CD14-positive monocyte (primary cell): ENCODE measurements at regions not wholly inside any gene's neighbourhood (a gene's known extent, or its start where the extent isn't known, plus 50 kb on each side); places are given as distances from the start of the nearest gene placed in this dataset.

Experiments
- DNase-seq, 3 donors: peaks; one replicate each; pipeline ENCODE4 v3.0.0-alpha.2; 2011 to 2022
- H2AFZ ChIP-seq: 2 replicates; pipeline ENCODE4 v1.6.0; 2012; ENCODE audit warnings: mild to moderate bottlenecking, low read depth, low read length, inconsistent platforms; ENCODE audit not compliant: insufficient read depth, poor library complexity, severe bottlenecking
- H3K27ac ChIP-seq, 2 donors: 1 replicate in 1 of 2; 2 replicates in 1 of 2; pipeline ENCODE4 v1.5.1; 2012 to 2013; ENCODE audit warnings: low read length in 2 of 2, control low read depth in 1 of 2, inconsistent platforms in 1 of 2, low read depth in 1 of 2, mild to moderate bottlenecking in 1 of 2
- H3K27me3 ChIP-seq, 2 donors: one replicate each; pipeline versions ENCODE4 v1.6.0 to v1.6.1; 2011 to 2013; ENCODE audit warnings: low read length in 2 of 2; ENCODE audit not compliant: control insufficient read depth in 2 of 2, insufficient read depth in 2 of 2
- H3K36me3 ChIP-seq, 2 donors: replicated peaks in 1 of 2; 1 replicate in 1 of 2; 2 replicates in 1 of 2; pipeline versions ENCODE4 v1.5.1 to v1.6.1; 2012 to 2013; ENCODE audit warnings: low read length in 2 of 2, control low read depth in 1 of 2, inconsistent platforms in 1 of 2, mild to moderate bottlenecking in 1 of 2; ENCODE audit not compliant: insufficient read depth in 2 of 2, control insufficient read depth in 1 of 2
- H3K4me1 ChIP-seq, 2 donors: 1 replicate in 1 of 2; 2 replicates in 1 of 2; pipeline versions ENCODE4 v1.5.1 to v1.6.1; 2012 to 2013; ENCODE audit warnings: low read length in 2 of 2, control low read depth in 1 of 2, inconsistent platforms in 1 of 2, mild to moderate bottlenecking in 1 of 2, moderate library complexity in 1 of 2; ENCODE audit not compliant: insufficient read depth in 2 of 2, control insufficient read depth in 1 of 2
- H3K4me2 ChIP-seq: replicated peaks from 2 replicates; pipeline ENCODE3; 2012; ENCODE audit warnings: low read length, moderate library complexity, mild to moderate bottlenecking; ENCODE audit not compliant: poor library complexity, severe bottlenecking; ENCODE audit errors: extremely low read depth
- H3K4me3 ChIP-seq, 3 experiments: fragments of 200-600 bp in 1 of 3; sonication (generic) in 1 of 3; replicated peaks in 1 of 3; 1 replicate in 2 of 3; 2 replicates in 1 of 3; pipeline ENCODE4 v1.5.1; 2011 to 2013; ENCODE audit warnings: low read length in 3 of 3, mild to moderate bottlenecking in 3 of 3, control low read depth in 2 of 3, low read depth in 2 of 3, inconsistent platforms in 1 of 3, moderate library complexity in 1 of 3
- H3K79me2 ChIP-seq: 2 replicates; pipeline ENCODE4 v1.6.0; 2012; ENCODE audit warnings: mild to moderate bottlenecking, control low read depth, inconsistent platforms, low read length, moderate library complexity; ENCODE audit not compliant: insufficient read depth
- H3K9ac ChIP-seq: 2 replicates; pipeline ENCODE4 v1.6.0; 2017; ENCODE audit warnings: low read length, mild to moderate bottlenecking; ENCODE audit not compliant: insufficient read depth, poor library complexity, severe bottlenecking
- H3K9me3 ChIP-seq, 2 donors: replicated peaks in 1 of 2; 1 replicate in 1 of 2; 2 replicates in 1 of 2; pipeline versions ENCODE4 v1.5.1 to v1.6.1; 2012 to 2013; ENCODE audit warnings: low read length in 2 of 2, control low read depth in 1 of 2; ENCODE audit not compliant: control insufficient read depth in 1 of 2, insufficient read depth in 1 of 2
- H4K20me1 ChIP-seq: 2 replicates; pipeline ENCODE4 v1.6.0; 2012; ENCODE audit warnings: mild to moderate bottlenecking, low read length, control low read depth, moderate library complexity; ENCODE audit not compliant: insufficient read depth
- H3K27ac Mint-ChIP-seq, 7 donors: one replicate each; pipeline ENCODE4 v1.8.0; 2020; ENCODE audit warnings: mild to moderate bottlenecking in 7 of 7, mixed read lengths in 7 of 7, moderate library complexity in 6 of 7, inconsistent platforms in 2 of 7
- H3K27me3 Mint-ChIP-seq, 3 donors: one replicate each; pipeline ENCODE4 v1.8.0; 2021 to 2022; ENCODE audit warnings: low read depth in 3 of 3, mild to moderate bottlenecking in 3 of 3, mixed read lengths in 3 of 3, moderate library complexity in 3 of 3, inconsistent platforms in 1 of 3
- H3K36me3 Mint-ChIP-seq, 2 donors: one replicate each; pipeline ENCODE4 v1.8.0; 2020; ENCODE audit warnings: mixed read lengths in 2 of 2, inconsistent platforms in 1 of 2, mild to moderate bottlenecking in 1 of 2
- H3K4me1 Mint-ChIP-seq: one replicate; pipeline ENCODE4 v1.8.0; 2020; ENCODE audit warnings: mild to moderate bottlenecking, mixed read lengths
- H3K4me3 Mint-ChIP-seq, 2 donors: one replicate each; pipeline ENCODE4 v1.8.0; 2020; ENCODE audit warnings: mild to moderate bottlenecking in 2 of 2, mixed read lengths in 2 of 2, moderate library complexity in 1 of 2
- H3K9me3 Mint-ChIP-seq, 7 donors: one replicate each; pipeline ENCODE4 v1.8.0; 2020 to 2022; ENCODE audit warnings: mixed read lengths in 7 of 7, mild to moderate bottlenecking in 6 of 7, moderate library complexity in 6 of 7, inconsistent platforms in 2 of 7
- CTCF ChIP-seq: fragments of 200-600 bp; IDR thresholded peaks from one replicate; pipeline ENCODE4 v1.8.0; 2022; ENCODE audit warnings: antibody characterized with exemption, mild to moderate bottlenecking
- WGBS: methylation state at CpG from one replicate; pipeline ENCODE4 v1.1.5; 2013; ENCODE audit warnings: missing lambda C conversion rate; ENCODE audit not compliant: insufficient coverage; 5-methylcytosine and 5-hydroxymethylcytosine counted together
- intact Hi-C, 2 donors: fragments of 100-400 bp; cut with micrococcal nuclease; formaldehyde crosslinking; loops; one replicate each; pipeline versions ENCODE4 v1.15.0 to v1.15.1; 2023

GRCh38 chr14:34372786-34373185 is 89.3 kb downstream of the SPTSSA start:
- peaks cover 0 to 2% (median 0%) of the 10 kb centered on the region in 3 donors for H3K27me3 Mint-ChIP-seq
- no peaks in the 10 kb centered on the region for H3K27me3 ChIP-seq
- peak overlapping the region in 1 of 3 experiments; percentile 27 for H3K4me3 ChIP-seq
- H3K27ac Mint-ChIP-seq = peak overlapping the region; percentile 76 to 88 (median 85)
- no peaks in the 10 kb centered on the region for H3K36me3 ChIP-seq
- H3K4me3 Mint-ChIP-seq = peak overlapping the region in 1 of 2 donors; percentile 78
- peak overlapping the region; percentile 43 for H2AFZ ChIP-seq
- no CpG with 5 or more reads among the region's 1 CpG for WGBS
- H3K9me3 ChIP-seq = no peaks in the 10 kb centered on the region
- peak overlapping the region; percentile 33 for H3K4me2 ChIP-seq
- H3K36me3 Mint-ChIP-seq = no peaks in the 10 kb centered on the region
- peaks cover 58 to 60% of the 10 kb centered on the region in 2 donors for H3K4me1 ChIP-seq
- H3K79me2 ChIP-seq = no peaks in the 10 kb centered on the region
- intact Hi-C loops = no loop called here
- no peak for TF ChIP-seq CTCF
- H3K4me1 Mint-ChIP-seq = peaks cover 58% of the 10 kb centered on the region
- peak overlapping the region; percentile 41 to 73 for H3K27ac ChIP-seq
- no peaks in the 10 kb centered on the region for H4K20me1 ChIP-seq
- H3K9me3 Mint-ChIP-seq = no peaks in the 10 kb centered on the region
- H3K9ac ChIP-seq = no peak overlapping the region
- no peak for DNase-seq

- peak overlapping the region in 1 of 3 experiments; percentile 56 for H3K4me3 ChIP-seq
- peak overlapping the region; percentile 2 for H3K9ac ChIP-seq
- H3K36me3 ChIP-seq = no peaks in the 10 kb centered on the region
- no peak for DNase-seq
- H3K4me2 ChIP-seq = peak overlapping the region; percentile 64
- Mint-ChIP-seq H3K4me3 (peak overlapping the region in 1 of 2 donors; percentile 54), H3K36me3 (no peaks in the 10 kb centered on the region), H3K27ac (peak overlapping the region; percentile 87 to 98 (median 92)), H3K9me3 (no peaks in the 10 kb centered on the region), H3K4me1 (peaks cover 68% of the 10 kb centered on the region), H3K27me3 (peaks cover 0 to 2% (median 0%) of the 10 kb centered on the region in 3 donors)
- no peak overlapping the region for H2AFZ ChIP-seq
- intact Hi-C loops = no loop called here
- H3K27me3 ChIP-seq = no peaks in the 10 kb centered on the region
- H4K20me1 ChIP-seq = no peaks in the 10 kb centered on the region
- H3K27ac ChIP-seq = peak overlapping the region; percentile 65 to 85
- no peaks in the 10 kb centered on the region for H3K79me2 ChIP-seq
- H3K4me1 ChIP-seq = peaks cover 76 to 79% of the 10 kb centered on the region in 2 donors
- no peaks in the 10 kb centered on the region for H3K9me3 ChIP-seq
- no CpG with 5 or more reads among the region's 1 CpG for WGBS
- TF ChIP-seq CTCF = no peak
Measured at GRCh38 chr14:34369648-34370030, 92.4 kb downstream of the SPTSSA start.
